GM19463 (cell line): ENCODE measurements at regions not wholly inside any gene's neighbourhood (a gene's known extent, or its start where the extent isn't known, plus 50 kb on each side); places are given as distances from the start of the nearest gene placed in this dataset.
"Not testable (repeated sequence)": the region's sequence is repeated elsewhere in the genome, so short reads cannot be mapped to it uniquely, and the experiment has no call there.

ENCODE experiments used
- ATAC-seq: cut with Tn5 transposase; IDR thresholded peaks from one replicate; pipeline ENCODE4 v1.9.1; 2021; ENCODE audit warnings: mild to moderate bottlenecking, moderate library complexity; ENCODE audit not compliant: unreplicated experiment

- ATAC-seq = no peak
These were observed 1394.1 kb downstream of the PCDH9 start for GRCh38 chr13:65836066-65836465.

DNA sequence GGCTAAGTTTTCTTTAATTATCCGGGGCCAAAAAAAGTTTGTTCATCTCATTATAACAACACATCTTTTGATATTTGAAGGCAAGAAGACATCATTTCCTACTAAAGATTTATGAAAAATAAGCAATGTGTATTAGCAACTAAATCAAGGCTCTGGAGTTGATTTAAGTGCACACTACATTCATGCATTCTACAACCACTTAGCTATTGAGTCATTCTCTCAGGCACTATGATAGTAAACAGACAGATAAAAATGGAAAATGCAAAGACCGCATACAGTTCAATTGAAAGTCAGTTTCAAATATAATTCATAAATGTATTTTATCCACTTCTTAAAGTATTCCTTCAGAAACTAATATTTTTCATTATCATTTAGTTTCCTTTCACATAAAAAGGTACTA is 1395.2 kb downstream of the PCDH9 start:
- ATAC-seq = no peak

DNA sequence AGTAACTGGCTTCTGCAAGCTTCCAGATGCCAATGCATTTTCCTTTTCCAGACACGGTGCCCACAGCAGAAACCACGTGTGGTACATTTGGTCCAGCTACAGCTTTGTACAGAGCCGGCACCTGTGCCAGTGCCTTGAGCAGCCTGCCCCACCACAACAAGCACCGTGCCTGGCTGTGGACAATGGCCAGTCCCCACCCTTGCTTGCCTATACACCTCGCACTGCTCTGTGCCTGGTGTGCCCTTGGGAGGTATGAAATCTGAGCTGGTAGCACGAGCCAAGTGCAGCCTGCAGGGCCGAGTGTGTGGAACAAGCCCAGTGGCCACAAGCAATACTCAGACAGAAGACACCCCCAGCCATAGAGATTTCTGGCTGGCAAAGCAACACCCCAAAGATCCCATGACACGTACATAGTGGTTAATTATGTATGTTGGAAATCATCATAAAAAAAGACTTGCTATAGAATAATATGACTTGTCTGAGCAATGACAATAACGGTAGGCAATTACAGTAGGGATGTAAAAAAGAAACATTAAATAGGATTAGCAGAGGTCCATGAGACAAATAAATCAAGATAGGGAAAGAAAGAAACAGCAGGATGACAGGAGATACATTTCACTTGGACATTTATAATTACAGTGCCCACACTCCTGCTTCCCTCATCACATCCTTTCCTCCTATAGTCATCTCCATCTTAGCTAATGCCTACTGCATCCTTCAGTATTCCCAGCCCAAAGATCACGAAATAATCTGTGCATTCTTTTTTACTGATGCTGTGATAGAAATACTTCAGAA is 1399.5 kb downstream of the PCDH9 start:
- no peak for ATAC-seq

GRCh38 chr13:65829241-65830008 is 1400.7 kb downstream of the PCDH9 start:
- ATAC-seq = no peak

DNA sequence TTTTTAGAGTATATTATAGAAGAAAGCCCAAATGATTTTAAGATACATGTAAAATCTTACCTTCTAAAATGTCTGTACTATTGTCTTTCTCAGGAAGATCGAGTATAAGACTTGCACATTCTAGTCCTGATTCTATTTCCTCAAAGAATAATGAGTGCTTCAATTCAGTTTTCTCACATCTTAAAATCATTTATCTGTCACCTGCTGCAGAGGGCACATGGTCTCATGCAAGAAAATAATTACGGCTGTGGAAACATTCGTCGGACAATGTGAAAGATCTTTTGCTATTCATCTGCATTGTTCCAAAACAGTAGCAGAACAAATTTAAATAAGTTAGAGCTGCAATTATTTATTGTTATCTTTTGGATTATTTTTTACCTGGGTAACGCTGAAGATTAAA is 1403.5 kb downstream of the PCDH9 start:
- ATAC-seq = no peak

DNA sequence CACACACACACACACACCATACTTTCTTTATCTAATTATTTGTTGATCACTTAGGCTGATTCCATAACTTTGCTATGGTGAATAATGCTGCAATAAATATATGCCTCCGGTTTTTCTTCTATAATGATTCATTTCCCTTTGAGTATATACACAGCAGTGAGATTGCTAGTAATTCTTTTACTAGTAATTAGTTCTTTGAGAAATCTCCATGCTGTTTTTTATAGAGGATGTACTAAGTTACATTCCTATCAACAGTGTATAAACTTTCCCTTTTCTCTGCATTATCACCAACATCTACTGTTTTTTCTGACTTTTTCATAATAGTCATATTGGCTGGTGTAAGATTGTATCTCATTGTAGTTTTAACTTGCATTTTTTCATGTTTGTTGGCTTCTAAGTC is 1405.1 kb downstream of the PCDH9 start:
- no peak for ATAC-seq

GRCh38 chr13:65808061-65808460 is 1422.1 kb downstream of the PCDH9 start:
- no peak for ATAC-seq

DNA sequence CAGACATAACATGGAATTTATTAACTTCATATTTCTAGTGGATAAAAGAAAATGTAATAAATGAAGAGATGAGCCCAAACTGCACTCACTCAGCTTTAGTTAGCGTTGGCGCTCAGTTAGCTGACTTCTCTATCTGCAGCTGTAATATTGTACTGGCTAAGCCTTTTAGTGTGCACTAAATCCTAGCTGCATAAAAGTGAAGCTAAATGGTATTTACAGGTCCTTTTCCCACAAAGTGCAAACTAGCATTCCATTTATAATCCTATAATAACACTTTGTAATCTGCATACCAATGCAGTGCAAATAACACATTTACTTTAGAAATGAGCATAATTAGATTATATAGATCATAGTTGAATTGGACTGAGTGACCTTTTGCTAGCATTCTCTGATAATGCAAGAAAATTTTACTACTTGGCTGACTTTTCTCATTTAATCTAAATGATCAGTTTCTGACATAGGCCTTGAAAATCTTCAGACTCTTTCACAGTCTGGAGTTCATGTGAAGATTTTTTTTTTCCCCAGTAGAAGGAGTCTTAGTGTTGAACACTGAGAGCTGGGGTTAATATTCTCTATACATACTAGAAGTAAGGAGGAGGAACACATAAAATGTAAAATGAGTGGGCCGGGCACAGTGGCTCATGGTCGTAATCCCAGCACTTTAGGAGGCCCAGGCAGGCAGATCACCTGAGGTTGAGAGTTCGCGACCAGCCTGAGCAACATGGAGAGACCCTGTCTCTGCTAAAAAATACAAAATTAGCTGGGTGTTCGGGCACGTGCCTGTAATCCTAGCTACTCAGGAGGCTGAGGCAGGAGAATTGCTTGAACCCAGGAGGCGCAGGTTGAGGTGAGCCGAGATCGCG is 1426.4 kb downstream of the PCDH9 start:
- no peak for ATAC-seq

GRCh38 chr13:65789815-65790214 is 1440.3 kb downstream of the PCDH9 start:
- no peak for ATAC-seq

DNA sequence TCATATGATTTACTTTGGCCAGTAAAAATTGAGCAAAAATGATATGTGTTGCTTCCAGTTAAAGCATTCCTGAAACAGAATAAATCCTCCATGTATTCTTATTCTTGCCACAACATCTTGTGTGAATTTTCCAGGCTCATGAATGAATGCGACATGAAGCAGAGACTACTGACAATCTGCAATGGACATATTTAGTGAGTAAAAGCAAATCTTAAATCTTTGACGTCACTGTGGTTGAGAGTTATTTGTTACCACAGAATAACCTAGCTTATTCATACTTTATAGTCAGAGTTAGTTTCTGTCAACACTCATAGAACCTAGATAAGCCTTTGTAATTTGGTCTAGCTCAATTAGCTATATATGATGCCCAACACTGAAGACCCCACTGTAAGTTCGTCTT is 1443.1 kb downstream of the PCDH9 start:
- ATAC-seq = no peak

GRCh38 chr13:65784088-65784816 is 1445.9 kb downstream of the PCDH9 start:
- ATAC-seq = no peak

- ATAC-seq = no peak
These were observed 1446.8 kb downstream of the PCDH9 start for GRCh38 chr13:65783383-65783782.

DNA sequence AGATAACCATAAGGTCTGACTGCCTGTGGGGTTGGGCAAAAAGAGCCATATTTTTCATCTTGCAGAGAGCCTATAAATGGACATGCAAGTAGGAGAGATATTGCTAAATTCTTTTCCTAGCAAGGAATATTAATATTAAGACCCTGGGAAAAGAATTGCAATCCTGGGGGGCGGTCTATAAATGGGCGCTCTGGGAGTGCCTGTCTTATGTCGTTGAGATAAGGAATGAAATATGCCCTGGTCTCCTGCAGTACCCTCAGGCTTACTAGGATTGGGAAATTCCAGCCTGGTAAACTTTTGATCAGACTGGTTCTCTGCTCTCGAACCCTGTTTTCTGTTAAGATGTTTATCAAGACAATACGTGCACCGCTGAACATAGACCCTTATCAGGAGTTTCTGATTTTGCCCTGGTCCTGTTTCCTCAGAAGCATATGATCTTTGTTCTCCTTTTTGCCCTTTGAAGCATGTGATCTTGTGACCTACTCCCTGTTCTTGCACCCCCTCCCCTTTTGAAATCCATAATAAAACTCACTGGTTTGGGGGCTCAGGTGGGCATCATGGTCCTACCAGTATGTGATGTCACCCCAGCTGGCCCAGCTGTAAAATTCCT is 1458.3 kb downstream of the PCDH9 start:
- not testable (repeated sequence) for ATAC-seq

DNA sequence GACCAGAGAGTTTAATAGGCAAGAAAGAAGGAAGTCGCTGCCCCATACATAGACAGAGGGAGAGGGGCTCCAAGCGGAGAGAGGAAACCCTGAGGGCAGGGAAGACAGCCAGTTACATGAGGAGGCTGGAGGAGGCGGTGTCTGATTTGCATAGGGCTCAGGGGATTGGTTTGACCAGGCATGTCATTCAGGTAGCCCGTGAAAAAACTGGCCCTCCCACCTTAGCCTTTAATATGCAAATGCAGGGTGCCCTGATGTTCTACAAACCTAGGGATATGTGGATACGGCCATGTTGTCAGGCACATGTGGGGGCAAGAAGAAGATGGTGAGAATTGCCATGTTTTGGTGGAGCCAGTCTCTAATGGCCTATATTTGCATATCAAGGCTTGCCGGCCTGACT is 1461.6 kb downstream of the PCDH9 start:
- ATAC-seq = no peak

DNA sequence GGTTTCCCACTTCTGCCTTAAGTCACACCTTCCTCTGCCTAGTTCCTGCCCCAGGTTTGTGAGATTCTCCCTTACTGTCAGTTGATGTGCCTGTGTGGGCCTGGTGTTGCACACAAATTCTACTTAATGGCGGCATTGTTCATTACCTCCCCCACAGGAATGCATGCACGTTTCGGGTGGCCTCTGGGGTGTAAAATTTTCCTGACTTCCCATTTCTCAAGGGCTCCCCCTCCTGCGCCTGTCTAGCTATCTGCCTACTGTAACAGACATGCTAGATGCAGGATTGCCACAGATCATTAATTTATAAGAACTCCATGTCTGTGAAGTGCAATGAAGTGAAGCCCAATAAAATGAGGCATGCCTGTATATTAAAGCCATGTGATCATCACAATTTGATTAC is 1466.3 kb downstream of the PCDH9 start:
- ATAC-seq = no peak

DNA sequence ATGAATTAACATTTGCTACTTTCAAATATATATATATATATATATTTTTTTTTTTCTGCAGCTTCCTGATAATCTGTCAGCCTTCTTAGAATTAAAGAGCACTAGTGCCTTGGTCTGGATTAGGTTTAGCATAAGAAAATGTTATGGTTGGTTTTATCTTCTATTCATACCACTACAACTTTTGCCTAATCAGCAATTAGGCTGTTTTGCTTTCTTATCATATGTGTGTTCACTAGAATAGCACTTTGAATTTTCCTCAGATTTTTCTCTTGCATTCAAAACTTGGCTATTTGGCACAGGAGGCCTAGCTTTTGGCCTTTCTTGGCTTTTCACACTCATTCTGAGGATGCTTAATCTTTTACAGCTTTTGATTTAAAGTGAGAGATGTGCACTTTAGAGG is 1468.1 kb downstream of the PCDH9 start:
- no peak for ATAC-seq

GRCh38 chr13:65756071-65756671 is 1474.0 kb downstream of the PCDH9 start:
- no peak for ATAC-seq

DNA sequence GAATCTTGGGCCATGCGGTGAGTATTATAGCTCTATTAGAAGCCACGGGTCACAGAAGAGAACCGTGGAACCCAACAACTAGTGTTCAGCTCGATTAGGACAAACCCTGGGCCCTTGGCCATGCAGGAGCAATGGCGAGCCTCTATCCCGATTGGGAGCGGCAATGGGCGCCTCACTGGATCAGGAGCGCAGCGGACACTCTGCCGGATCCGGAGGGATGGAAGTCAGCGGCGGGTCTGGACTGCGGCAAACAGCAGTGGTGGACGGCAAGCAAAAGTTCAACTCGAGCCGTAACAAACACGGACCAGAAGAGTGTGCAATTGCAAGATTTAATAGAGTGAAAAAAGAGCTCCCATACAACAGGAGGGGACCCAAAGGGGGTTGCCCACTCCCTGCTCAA is 1481.9 kb downstream of the PCDH9 start:
- no peak for ATAC-seq

GRCh38 chr13:65746406-65746921 is 1483.7 kb downstream of the PCDH9 start:
- ATAC-seq = no peak

DNA sequence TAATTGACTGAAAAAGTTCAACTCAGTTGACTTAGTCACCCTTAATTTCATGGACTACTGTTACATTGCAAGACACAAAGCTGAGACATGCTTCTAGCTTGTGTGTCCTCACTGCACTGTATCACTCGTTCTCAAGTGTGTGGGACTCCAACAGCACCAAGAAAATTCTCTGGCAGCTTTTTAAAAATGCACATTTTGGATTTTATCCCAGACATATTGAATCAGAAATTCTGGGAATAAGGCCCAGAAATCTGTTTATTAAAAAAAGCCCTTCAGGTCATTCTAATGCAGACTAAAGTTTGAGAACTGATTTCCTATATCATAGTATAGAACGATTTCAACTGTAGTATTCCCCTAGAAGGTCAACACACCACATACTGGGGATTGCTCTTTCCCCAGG is 1485.3 kb downstream of the PCDH9 start:
- ATAC-seq = no peak
